ENCODE measurements at regions not wholly inside any gene's neighbourhood (a gene's known extent, or its start where the extent isn't known, plus 50 kb on each side); places are given as distances from the start of the nearest gene placed in this dataset.
"Not testable (repeated sequence)": the region's sequence is repeated elsewhere in the genome, so short reads cannot be mapped to it uniquely, and the experiment has no call there.

GRCh38 chr2:163934131-163934530 is 198.3 kb upstream of the FIGN start:
- DNase-seq (ENCODE audit: low spot score in 2 of 2) = no peak
- Histone ChIP-seq H3K9me3 (no peaks in the 10 kb centered on the region), H3K4me1 (no peaks in the 10 kb centered on the region), H3K36me3 (no peaks in the 10 kb centered on the region), H3K27ac (no peak overlapping the region), H3K27me3 (no peaks in the 10 kb centered on the region), H3K4me3 (no peak overlapping the region)
- TF ChIP-seq CTCF (IDR thresholded peaks at IDR 0.05) (no peak), POLR2A (IDR thresholded peaks at IDR 0.05) (no peak), EP300 (IDR thresholded peaks at IDR 0.05) (no peak), POLR2AphosphoS5 (IDR thresholded peaks at IDR 0.05) (no peak)

GRCh38 chr2:163919717-163920116 is 183.9 kb upstream of the FIGN start:
- no peak for DNase-seq (ENCODE audit: low spot score in 2 of 2)
- no peak overlapping the region for H3K27ac ChIP-seq
- H3K36me3 ChIP-seq = no peaks in the 10 kb centered on the region
- no peak for TF ChIP-seq CTCF (IDR thresholded peaks at IDR 0.05)
- TF ChIP-seq POLR2A (IDR thresholded peaks at IDR 0.05) = no peak
- TF ChIP-seq EP300 (IDR thresholded peaks at IDR 0.05) = no peak
- no peak for TF ChIP-seq POLR2AphosphoS5 (IDR thresholded peaks at IDR 0.05)
- H3K4me3 ChIP-seq = no peak overlapping the region
- H3K27me3 ChIP-seq = no peaks in the 10 kb centered on the region
- 65% methylated on average over 5 of the region's 5 CpGs for WGBS
- no peaks in the 10 kb centered on the region for H3K4me1 ChIP-seq
- H3K9me3 ChIP-seq = no peaks in the 10 kb centered on the region

DNA sequence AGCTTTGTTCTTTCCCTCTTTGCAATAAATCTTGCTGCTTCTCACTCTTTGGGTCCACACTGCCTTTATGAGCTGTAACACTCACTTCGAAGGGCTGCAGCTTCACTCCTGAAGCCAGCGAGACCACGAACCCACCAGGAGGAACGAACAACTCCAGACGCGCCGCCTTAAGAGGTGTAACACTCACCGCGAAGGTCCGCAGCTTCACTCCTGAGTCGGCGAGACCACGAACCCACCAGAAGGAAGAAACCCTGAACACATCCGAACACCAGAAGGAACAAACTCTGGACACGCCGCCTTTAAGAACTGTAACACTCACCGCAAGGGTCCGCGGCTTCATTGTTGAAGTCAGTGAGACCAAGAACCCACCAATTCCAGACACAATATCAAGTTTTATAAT is 178.7 kb upstream of the FIGN start:
- WGBS = 96% methylated on average over 19 of the region's 19 CpGs
- not testable (repeated sequence) for H3K9me3 ChIP-seq; H3K27me3 ChIP-seq; DNase-seq (ENCODE audit: low spot score in 2 of 2); H3K36me3 ChIP-seq; H3K4me3 ChIP-seq; H3K4me1 ChIP-seq; H3K27ac ChIP-seq

GRCh38 chr2:163913532-163913944 is 177.7 kb upstream of the FIGN start:
- H3K36me3 ChIP-seq; DNase-seq (ENCODE audit: low spot score in 2 of 2); H3K4me3 ChIP-seq; H3K27ac ChIP-seq; H3K9me3 ChIP-seq; H3K4me1 ChIP-seq; H3K27me3 ChIP-seq: not testable (repeated sequence)
- whole genome bisulfite sequencing = 81% methylated on average over 4 of the region's 32 CpGs

- Histone ChIP-seq H3K4me1 (no peaks in the 10 kb centered on the region), H3K9me3 (no peaks in the 10 kb centered on the region), H3K36me3 (no peaks in the 10 kb centered on the region), H3K4me3 (no peak overlapping the region), H3K27ac (no peak overlapping the region), H3K27me3 (no peaks in the 10 kb centered on the region)
- 99% methylated on average over 22 of the region's 40 CpGs for WGBS
- TF ChIP-seq POLR2AphosphoS5 (IDR thresholded peaks at IDR 0.05) = no peak
- TF ChIP-seq EP300 (IDR thresholded peaks at IDR 0.05) = no peak
- no peak for TF ChIP-seq CTCF (IDR thresholded peaks at IDR 0.05)
- no peak for TF ChIP-seq POLR2A (IDR thresholded peaks at IDR 0.05)
- no peak for DNase-seq (ENCODE audit: low spot score in 2 of 2)
These were observed 173.7 kb upstream of the FIGN start for GRCh38 chr2:163909411-163910080.

GRCh38 chr2:163906410-163906809 is 170.6 kb upstream of the FIGN start:
- TF ChIP-seq CTCF (IDR thresholded peaks at IDR 0.05) = no peak
- no peak for TF ChIP-seq POLR2A (IDR thresholded peaks at IDR 0.05)
- no peak for TF ChIP-seq POLR2AphosphoS5 (IDR thresholded peaks at IDR 0.05)
- TF ChIP-seq EP300 (IDR thresholded peaks at IDR 0.05) = no peak
- WGBS = 42% methylated on average over 1 of the region's 1 CpG
- no peak for DNase-seq (ENCODE audit: low spot score in 2 of 2)
- H3K4me3 ChIP-seq = no peak overlapping the region
- H3K27me3 ChIP-seq = no peaks in the 10 kb centered on the region
- no peak overlapping the region for H3K27ac ChIP-seq
- no peaks in the 10 kb centered on the region for H3K4me1 ChIP-seq
- peaks cover under 1% of the 10 kb centered on the region for H3K9me3 ChIP-seq
- no peaks in the 10 kb centered on the region for H3K36me3 ChIP-seq

Data from suprapubic skin (tissue), 4 donors.